HEK293 (cell line): ENCODE measurements at regions not wholly inside any gene's neighbourhood (a gene's known extent, or its start where the extent isn't known, plus 50 kb on each side); places are given as distances from the start of the nearest gene placed in this dataset.

Experiments
- ZNF132 ChIP-seq: fragments of 450-650 bp; formaldehyde crosslinking; IDR thresholded peaks from 2 replicates; pipeline ENCODE4 v1.5.1; 2017; ENCODE audit warnings: missing biosample characterization, missing genetic modification characterization, borderline replicate concordance
- ZNF24 ChIP-seq: fragments of 450-650 bp; formaldehyde crosslinking; IDR thresholded peaks from 2 replicates; pipeline ENCODE4 v1.5.1; 2016; ENCODE audit warnings: missing biosample characterization, missing genetic modification characterization
- ZNF677 ChIP-seq: fragments of 450-650 bp; IDR thresholded peaks from 2 replicates; pipeline ENCODE4 v1.5.0; 2018; ENCODE audit warnings: missing biosample characterization, mild to moderate bottlenecking, missing genetic modification characterization, moderate library complexity
- ZNF777 ChIP-seq: fragments of 450-650 bp; formaldehyde crosslinking; IDR thresholded peaks from 2 replicates; pipeline ENCODE4 v1.5.1; 2017; ENCODE audit warnings: missing biosample characterization, missing genetic modification characterization, borderline replicate concordance
- ZNF837 ChIP-seq: fragments of 450-650 bp; formaldehyde crosslinking; IDR thresholded peaks from 2 replicates; pipeline ENCODE4 v1.5.1; 2016; ENCODE audit warnings: missing biosample characterization, missing genetic modification characterization
- TF ChIP-seq, protein P1 (sequence below): fragments of 450-650 bp; formaldehyde crosslinking; IDR thresholded peaks from 2 replicates; pipeline ENCODE4 v1.5.1; 2017; ENCODE audit warnings: missing biosample characterization, missing genetic modification characterization
- TF ChIP-seq, protein P2 (sequence below): fragments of 450-650 bp; formaldehyde crosslinking; IDR thresholded peaks from 2 replicates; pipeline ENCODE4 v1.5.1; 2016; ENCODE audit warnings: missing biosample characterization, missing genetic modification characterization, low read depth
- TF ChIP-seq, protein P3 (sequence below): fragments of 450-650 bp; formaldehyde crosslinking; IDR thresholded peaks from 2 replicates; pipeline ENCODE4 v1.5.1; 2016; ENCODE audit warnings: missing biosample characterization, missing genetic modification characterization
- TF ChIP-seq, protein P4 (sequence below): fragments of 450-650 bp; formaldehyde crosslinking; IDR thresholded peaks from 2 replicates; pipeline ENCODE4 v1.5.1; 2016; ENCODE audit warnings: missing biosample characterization, missing genetic modification characterization

DNA sequence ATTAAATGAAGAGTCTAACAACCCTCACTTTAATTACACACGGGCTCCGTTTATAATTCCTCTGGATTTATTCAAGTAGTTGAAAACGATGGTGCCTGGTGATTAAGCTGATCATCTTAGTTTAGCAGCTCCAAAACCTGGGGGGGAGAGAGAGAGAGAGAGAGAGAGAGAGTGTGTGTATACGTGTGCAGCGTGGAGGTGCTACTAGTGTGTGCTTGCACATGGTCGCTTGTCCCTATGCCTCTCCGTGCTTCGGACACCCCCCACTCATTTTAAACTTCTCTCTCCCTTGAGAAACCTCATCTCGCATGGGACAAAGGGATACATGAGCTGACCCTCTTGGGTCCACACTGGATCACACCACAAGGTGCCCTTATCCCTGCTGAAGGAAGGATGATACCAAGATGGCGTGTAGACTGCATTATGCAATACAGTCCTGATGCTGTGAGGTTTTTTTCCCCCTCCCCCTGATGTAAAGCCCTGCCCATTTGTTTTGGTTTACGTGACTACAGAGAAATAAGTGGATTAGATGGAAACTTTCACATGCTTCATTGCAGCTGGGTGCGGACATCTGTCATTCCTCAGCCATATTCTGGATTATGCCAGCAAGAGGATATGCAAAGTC, 320.8 kb downstream of the ZNF536 start:
- TF ChIP-seq, protein P1, sequence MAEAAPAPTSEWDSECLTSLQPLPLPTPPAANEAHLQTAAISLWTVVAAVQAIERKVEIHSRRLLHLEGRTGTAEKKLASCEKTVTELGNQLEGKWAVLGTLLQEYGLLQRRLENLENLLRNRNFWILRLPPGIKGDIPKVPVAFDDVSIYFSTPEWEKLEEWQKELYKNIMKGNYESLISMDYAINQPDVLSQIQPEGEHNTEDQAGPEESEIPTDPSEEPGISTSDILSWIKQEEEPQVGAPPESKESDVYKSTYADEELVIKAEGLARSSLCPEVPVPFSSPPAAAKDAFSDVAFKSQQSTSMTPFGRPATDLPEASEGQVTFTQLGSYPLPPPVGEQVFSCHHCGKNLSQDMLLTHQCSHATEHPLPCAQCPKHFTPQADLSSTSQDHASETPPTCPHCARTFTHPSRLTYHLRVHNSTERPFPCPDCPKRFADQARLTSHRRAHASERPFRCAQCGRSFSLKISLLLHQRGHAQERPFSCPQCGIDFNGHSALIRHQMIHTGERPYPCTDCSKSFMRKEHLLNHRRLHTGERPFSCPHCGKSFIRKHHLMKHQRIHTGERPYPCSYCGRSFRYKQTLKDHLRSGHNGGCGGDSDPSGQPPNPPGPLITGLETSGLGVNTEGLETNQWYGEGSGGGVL (tag by site-specific recombination), result no peak
- no peak for TF ChIP-seq ZNF837 (tag by site-specific recombination)
- TF ChIP-seq, protein P2, sequence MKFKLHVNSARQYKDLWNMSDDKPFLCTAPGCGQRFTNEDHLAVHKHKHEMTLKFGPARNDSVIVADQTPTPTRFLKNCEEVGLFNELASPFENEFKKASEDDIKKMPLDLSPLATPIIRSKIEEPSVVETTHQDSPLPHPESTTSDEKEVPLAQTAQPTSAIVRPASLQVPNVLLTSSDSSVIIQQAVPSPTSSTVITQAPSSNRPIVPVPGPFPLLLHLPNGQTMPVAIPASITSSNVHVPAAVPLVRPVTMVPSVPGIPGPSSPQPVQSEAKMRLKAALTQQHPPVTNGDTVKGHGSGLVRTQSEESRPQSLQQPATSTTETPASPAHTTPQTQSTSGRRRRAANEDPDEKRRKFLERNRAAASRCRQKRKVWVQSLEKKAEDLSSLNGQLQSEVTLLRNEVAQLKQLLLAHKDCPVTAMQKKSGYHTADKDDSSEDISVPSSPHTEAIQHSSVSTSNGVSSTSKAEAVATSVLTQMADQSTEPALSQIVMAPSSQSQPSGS (tag by site-specific recombination), result no peak
- TF ChIP-seq, protein P3, sequence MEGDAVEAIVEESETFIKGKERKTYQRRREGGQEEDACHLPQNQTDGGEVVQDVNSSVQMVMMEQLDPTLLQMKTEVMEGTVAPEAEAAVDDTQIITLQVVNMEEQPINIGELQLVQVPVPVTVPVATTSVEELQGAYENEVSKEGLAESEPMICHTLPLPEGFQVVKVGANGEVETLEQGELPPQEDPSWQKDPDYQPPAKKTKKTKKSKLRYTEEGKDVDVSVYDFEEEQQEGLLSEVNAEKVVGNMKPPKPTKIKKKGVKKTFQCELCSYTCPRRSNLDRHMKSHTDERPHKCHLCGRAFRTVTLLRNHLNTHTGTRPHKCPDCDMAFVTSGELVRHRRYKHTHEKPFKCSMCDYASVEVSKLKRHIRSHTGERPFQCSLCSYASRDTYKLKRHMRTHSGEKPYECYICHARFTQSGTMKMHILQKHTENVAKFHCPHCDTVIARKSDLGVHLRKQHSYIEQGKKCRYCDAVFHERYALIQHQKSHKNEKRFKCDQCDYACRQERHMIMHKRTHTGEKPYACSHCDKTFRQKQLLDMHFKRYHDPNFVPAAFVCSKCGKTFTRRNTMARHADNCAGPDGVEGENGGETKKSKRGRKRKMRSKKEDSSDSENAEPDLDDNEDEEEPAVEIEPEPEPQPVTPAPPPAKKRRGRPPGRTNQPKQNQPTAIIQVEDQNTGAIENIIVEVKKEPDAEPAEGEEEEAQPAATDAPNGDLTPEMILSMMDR (tag by site-specific recombination), result no peak
- TF ChIP-seq ZNF777 (tag by site-specific recombination), result no peak
- TF ChIP-seq, protein P4, sequence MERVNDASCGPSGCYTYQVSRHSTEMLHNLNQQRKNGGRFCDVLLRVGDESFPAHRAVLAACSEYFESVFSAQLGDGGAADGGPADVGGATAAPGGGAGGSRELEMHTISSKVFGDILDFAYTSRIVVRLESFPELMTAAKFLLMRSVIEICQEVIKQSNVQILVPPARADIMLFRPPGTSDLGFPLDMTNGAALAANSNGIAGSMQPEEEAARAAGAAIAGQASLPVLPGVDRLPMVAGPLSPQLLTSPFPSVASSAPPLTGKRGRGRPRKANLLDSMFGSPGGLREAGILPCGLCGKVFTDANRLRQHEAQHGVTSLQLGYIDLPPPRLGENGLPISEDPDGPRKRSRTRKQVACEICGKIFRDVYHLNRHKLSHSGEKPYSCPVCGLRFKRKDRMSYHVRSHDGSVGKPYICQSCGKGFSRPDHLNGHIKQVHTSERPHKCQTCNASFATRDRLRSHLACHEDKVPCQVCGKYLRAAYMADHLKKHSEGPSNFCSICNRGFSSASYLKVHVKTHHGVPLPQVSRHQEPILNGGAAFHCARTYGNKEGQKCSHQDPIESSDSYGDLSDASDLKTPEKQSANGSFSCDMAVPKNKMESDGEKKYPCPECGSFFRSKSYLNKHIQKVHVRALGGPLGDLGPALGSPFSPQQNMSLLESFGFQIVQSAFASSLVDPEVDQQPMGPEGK, result no peak
- TF ChIP-seq ZNF132 (tag by site-specific recombination), result no peak
- no peak for TF ChIP-seq ZNF24 (tag by site-specific recombination)
- no peak for TF ChIP-seq ZNF677 (tag by site-specific recombination)
